AG09309 (cell line): ENCODE measurements at regions not wholly inside any gene's neighbourhood (a gene's known extent, or its start where the extent isn't known, plus 50 kb on each side); places are given as distances from the start of the nearest gene placed in this dataset.

Experiments used
- DNase-seq: peaks from one replicate; pipeline ENCODE4 v3.0.0-alpha.2; 2010; ENCODE audit warnings: low read depth
- H3K4me3 ChIP-seq: 2 replicates; pipeline ENCODE4 v1.5.1; 2011; ENCODE audit warnings: mild to moderate bottlenecking, low read depth, low read length, moderate library complexity; ENCODE audit not compliant: control insufficient read depth
- CTCF ChIP-seq: IDR thresholded peaks from 2 replicates; pipeline ENCODE4 v1.5.1; 2011; ENCODE audit warnings: mild to moderate bottlenecking, low read depth, low read length, inconsistent platforms; ENCODE audit not compliant: insufficient read depth, control insufficient read depth; ENCODE audit errors: missing control alignments

- TF ChIP-seq CTCF: no peak
- DNase-seq: no peak
- no peak overlapping the region for H3K4me3 ChIP-seq
Observed at GRCh38 chr5:169351721-169352120, 50.8 kb upstream of the SLIT3 start.

- no peak for TF ChIP-seq CTCF
- H3K4me3 ChIP-seq: no peak overlapping the region
- DNase-seq: peak; percentile 97
Observed at GRCh38 chr5:169350759-169351240, 49.9 kb upstream of the SLIT3 start.
